PC-9 (cell line): ENCODE measurements at regions not wholly inside any gene's neighbourhood (a gene's known extent, or its start where the extent isn't known, plus 50 kb on each side); places are given as distances from the start of the nearest gene placed in this dataset.

Experiments
- CTCF ChIP-seq: fragments of 200-600 bp; sonication (generic); conservative IDR thresholded peaks from 2 replicates; pipeline ENCODE4 v1.6.1; 2017; ENCODE audit warnings: mixed run types, antibody characterized with exemption, mild to moderate bottlenecking, moderate library complexity
- EZH2 ChIP-seq: fragments of 200-600 bp; sonication (generic); IDR thresholded peaks from 2 replicates; pipeline ENCODE4 v1.8.0; 2017; ENCODE audit warnings: antibody characterized with exemption, low read depth

- TF ChIP-seq CTCF (no peak), EZH2 (no peak)
Measured at GRCh38 chr2:241984658-241985057, 115.1 kb downstream of the RTP5 start.
